ENCODE measurements at regions not wholly inside any gene's neighbourhood (a gene's known extent, or its start where the extent isn't known, plus 50 kb on each side); places are given as distances from the start of the nearest gene placed in this dataset.

DNA sequence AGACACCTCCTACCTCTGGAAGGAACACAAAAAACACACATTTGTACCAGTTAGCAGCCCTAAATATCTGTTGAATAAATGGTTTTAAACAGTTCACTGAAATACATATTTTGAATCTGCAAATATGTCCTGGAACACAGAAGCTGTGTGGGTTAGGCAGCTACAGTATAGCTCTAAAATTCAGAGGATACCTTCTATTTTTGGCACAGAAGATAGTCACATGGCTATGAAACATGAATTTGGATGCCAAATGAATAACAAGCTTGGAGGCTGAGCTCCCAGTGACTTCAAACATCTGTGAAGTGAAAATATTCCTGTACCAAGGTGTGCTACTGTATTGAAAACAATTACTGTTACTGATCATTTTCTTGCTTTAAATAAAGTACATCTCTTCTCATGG, 391.5 kb upstream of the ADGRL2 start:
- TF ChIP-seq POLR2A (IDR thresholded peaks at IDR 0.05) (no peak), POLR2AphosphoS5 (IDR thresholded peaks at IDR 0.05) (no peak)
- TF ChIP-seq, protein P1, sequence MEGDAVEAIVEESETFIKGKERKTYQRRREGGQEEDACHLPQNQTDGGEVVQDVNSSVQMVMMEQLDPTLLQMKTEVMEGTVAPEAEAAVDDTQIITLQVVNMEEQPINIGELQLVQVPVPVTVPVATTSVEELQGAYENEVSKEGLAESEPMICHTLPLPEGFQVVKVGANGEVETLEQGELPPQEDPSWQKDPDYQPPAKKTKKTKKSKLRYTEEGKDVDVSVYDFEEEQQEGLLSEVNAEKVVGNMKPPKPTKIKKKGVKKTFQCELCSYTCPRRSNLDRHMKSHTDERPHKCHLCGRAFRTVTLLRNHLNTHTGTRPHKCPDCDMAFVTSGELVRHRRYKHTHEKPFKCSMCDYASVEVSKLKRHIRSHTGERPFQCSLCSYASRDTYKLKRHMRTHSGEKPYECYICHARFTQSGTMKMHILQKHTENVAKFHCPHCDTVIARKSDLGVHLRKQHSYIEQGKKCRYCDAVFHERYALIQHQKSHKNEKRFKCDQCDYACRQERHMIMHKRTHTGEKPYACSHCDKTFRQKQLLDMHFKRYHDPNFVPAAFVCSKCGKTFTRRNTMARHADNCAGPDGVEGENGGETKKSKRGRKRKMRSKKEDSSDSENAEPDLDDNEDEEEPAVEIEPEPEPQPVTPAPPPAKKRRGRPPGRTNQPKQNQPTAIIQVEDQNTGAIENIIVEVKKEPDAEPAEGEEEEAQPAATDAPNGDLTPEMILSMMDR (IDR thresholded peaks at IDR 0.05), result no peak

Measured in prostate gland (tissue), 2 donors.